ENCODE measurements at regions not wholly inside any gene's neighbourhood (a gene's known extent, or its start where the extent isn't known, plus 50 kb on each side); places are given as distances from the start of the nearest gene placed in this dataset.

DNA sequence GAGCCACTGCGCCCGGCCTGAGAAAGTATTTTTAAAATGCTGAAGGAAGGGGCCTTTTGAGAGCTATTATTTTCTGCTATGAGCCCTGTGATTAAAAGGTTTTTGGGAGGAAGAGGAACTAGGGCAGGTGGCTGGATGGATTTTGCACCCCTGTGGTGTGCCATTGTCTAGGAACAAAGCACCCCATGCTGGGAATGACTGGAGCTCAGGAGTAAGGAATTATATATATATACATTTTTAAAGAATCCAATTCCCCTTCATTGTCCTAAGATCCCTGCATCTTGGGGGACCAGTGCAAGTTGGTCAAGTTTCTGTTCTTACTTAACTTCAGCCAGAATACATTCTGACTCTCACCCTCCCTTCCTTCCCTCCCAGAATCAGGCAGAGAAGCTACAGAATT, 91.6 kb downstream of the ZNF648 start:
- TF ChIP-seq, protein P1, sequence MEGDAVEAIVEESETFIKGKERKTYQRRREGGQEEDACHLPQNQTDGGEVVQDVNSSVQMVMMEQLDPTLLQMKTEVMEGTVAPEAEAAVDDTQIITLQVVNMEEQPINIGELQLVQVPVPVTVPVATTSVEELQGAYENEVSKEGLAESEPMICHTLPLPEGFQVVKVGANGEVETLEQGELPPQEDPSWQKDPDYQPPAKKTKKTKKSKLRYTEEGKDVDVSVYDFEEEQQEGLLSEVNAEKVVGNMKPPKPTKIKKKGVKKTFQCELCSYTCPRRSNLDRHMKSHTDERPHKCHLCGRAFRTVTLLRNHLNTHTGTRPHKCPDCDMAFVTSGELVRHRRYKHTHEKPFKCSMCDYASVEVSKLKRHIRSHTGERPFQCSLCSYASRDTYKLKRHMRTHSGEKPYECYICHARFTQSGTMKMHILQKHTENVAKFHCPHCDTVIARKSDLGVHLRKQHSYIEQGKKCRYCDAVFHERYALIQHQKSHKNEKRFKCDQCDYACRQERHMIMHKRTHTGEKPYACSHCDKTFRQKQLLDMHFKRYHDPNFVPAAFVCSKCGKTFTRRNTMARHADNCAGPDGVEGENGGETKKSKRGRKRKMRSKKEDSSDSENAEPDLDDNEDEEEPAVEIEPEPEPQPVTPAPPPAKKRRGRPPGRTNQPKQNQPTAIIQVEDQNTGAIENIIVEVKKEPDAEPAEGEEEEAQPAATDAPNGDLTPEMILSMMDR (IDR thresholded peaks at IDR 0.05; ENCODE audit: low read length) = no peak
- TF ChIP-seq EZH2 (optimal IDR thresholded peaks at IDR 0.05; ENCODE audit: low read depth, low read length) = no peak
- no peak for TF ChIP-seq EZH2phosphoT487 (IDR thresholded peaks at IDR 0.05; ENCODE audit: low read length)

Measured in MM.1S (cell line).